NB4 (cell line): ENCODE measurements at regions not wholly inside any gene's neighbourhood (a gene's known extent, or its start where the extent isn't known, plus 50 kb on each side); places are given as distances from the start of the nearest gene placed in this dataset.

Source experiments
- DNase-seq: peaks from one replicate; pipeline ENCODE4 v3.0.0; 2010; ENCODE audit warnings: low read depth
- H3K4me3 ChIP-seq: one replicate; pipeline ENCODE4 v1.5.1; 2011; ENCODE audit warnings: mild to moderate bottlenecking, low read depth, low read length, moderate library complexity
- MYC ChIP-seq: IDR thresholded peaks from 2 replicates; pipeline ENCODE4 v1.6.1; 2011; ENCODE audit warnings: low read depth, low read length
- POLR2A ChIP-seq: IDR thresholded peaks from 2 replicates; pipeline ENCODE4 v1.6.1; 2011; ENCODE audit warnings: mild to moderate bottlenecking; ENCODE audit not compliant: insufficient read length; ENCODE audit errors: extremely low read depth
- TF ChIP-seq, protein P1 (sequence below): IDR thresholded peaks from one replicate; pipeline ENCODE4 v1.5.1; 2012; ENCODE audit warnings: low read depth, low read length
- TF ChIP-seq, protein P2 (sequence below): IDR thresholded peaks from 2 replicates; pipeline ENCODE4 v1.6.1; 2011; ENCODE audit warnings: low read depth, low read length

DNA sequence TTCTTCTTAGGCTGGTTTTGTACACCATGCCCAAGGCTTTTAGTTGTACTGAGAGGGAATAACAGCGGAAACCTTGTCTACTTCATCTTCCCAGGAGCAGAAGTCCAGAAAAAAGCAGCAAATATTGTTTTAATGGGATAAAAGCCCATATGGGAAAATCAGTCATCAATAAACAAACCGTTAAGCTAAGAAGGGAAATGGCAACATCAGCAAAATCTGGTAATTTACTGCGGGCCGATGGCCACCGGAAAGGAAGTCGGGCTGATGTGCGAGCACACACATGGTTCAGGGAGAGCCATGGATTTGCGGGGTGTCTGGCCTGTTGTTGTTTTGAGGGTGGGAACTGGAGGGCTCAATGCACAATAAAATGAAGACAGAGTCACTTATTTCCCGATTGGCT lies 300.7 kb upstream of the RAB6C start:
- TF ChIP-seq, protein P1, sequence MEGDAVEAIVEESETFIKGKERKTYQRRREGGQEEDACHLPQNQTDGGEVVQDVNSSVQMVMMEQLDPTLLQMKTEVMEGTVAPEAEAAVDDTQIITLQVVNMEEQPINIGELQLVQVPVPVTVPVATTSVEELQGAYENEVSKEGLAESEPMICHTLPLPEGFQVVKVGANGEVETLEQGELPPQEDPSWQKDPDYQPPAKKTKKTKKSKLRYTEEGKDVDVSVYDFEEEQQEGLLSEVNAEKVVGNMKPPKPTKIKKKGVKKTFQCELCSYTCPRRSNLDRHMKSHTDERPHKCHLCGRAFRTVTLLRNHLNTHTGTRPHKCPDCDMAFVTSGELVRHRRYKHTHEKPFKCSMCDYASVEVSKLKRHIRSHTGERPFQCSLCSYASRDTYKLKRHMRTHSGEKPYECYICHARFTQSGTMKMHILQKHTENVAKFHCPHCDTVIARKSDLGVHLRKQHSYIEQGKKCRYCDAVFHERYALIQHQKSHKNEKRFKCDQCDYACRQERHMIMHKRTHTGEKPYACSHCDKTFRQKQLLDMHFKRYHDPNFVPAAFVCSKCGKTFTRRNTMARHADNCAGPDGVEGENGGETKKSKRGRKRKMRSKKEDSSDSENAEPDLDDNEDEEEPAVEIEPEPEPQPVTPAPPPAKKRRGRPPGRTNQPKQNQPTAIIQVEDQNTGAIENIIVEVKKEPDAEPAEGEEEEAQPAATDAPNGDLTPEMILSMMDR = no peak
- TF ChIP-seq, protein P2, sequence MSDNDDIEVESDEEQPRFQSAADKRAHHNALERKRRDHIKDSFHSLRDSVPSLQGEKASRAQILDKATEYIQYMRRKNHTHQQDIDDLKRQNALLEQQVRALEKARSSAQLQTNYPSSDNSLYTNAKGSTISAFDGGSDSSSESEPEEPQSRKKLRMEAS = no peak
- TF ChIP-seq POLR2A (no peak), MYC (no peak)
- no peak overlapping the region for H3K4me3 ChIP-seq
- no peak for DNase-seq

DNA sequence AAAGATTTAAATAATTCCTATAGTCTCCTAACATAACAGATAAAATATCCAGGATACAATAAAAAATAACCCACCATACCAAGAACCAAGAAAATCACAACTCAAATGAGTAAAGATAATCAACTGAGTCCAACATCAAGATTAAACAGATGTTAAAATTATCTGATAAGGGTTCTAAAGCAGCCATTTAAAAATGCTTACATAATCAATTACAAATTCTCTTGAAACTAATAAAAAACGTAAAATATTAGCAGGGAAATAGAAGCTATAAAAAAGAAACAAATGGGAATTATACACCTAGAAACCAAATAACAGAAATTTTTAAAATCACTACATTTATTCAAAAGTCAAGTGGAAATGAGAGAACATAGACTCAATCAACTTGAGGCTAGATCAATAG lies 297.7 kb upstream of the RAB6C start:
- DNase-seq = no peak
- TF ChIP-seq, protein P1 = no peak
- TF ChIP-seq POLR2A (no peak), MYC (no peak)
- TF ChIP-seq, protein P2 = no peak
- H3K4me3 ChIP-seq = no peak overlapping the region

DNA sequence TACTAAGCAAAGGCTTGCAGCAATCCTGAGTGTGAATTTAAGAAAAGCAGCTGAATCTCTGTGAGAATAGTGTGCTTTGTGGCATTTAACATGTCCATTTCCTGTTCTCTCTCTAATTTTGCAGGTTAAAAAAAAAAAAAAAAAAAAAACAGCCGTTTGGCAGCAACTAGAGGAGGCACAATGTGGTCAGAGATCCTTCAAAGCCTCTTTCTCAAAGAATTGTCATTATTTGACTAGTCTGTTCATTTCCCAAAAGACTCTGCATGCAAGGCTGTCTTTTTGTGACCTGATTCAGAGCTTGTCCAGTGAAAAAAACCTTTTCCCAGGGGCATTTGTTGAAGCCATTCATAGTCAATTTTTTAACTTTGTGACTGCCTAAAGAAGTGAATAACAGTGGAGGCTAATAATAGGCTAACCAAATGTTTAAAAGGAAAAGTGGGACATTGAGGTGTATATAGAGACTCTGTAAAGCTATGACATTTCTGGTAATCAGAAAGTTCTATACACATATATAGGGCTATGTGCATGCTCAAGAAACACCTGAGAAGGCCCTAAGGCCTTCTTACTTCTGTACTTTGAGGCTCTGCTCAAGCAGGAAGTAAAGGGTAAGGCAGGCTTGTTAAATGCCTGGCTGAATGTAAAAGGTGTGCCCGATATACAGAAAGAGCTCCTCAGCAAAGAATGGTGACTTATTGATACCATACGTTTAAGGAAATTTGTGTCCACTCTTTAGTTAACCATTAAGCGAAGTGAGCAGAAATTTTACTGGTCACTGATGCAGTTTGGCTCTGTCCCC lies 289.6 kb upstream of the RAB6C start:
- no peak for DNase-seq
- H3K4me3 ChIP-seq = no peak overlapping the region
- TF ChIP-seq, protein P1 = no peak
- no peak for TF ChIP-seq MYC
- no peak for TF ChIP-seq POLR2A
- TF ChIP-seq, protein P2 = no peak

DNA sequence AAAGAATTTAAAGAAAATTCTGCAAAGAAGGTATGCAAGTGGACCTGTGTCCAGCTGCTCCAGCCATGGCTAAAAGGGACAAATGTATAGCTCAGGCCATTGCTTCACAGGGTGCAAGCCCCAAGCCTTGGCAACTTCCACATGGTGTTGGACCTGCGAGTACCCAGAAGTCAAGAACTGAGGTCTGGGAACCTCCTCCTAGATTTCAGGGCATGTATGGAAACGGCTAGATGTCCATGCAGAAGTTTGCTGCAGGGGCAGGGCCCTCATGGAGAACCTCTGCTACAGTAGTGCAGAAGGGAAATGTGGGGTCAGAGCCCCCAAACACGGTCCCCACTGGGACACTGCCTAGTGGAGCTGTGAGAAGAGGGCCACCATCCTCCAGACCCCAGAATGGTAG lies 284.0 kb upstream of the RAB6C start:
- TF ChIP-seq POLR2A (no peak), MYC (no peak)
- TF ChIP-seq, protein P1 = no peak
- TF ChIP-seq, protein P2 = no peak
- no peak for DNase-seq
- H3K4me3 ChIP-seq = no peak overlapping the region

DNA sequence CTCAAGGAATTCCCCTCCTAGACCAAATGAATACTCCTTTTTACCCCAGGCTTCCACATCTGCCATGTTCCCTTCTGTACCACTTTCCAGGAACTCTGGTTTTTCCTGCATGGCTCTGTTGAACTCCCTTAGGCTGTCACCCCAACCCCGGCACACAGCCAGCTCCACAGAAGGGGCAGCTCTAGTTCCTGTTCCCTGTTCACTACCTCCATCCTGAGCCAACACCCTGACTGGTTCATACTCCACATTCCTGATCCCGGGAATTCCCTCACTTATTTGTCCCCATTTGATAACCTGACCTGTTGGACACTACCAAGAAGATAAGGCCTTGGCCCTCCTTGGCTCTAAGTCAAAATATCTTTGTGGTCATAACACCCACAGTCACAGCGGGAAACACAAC lies 280.9 kb upstream of the RAB6C start:
- H3K4me3 ChIP-seq = no peak overlapping the region
- TF ChIP-seq POLR2A (no peak), MYC (no peak)
- TF ChIP-seq, protein P1 = no peak
- TF ChIP-seq, protein P2 = no peak
- DNase-seq = no peak
